Activated T-cell treated with anti-CD3 and anti-CD28 coated beads, Interleukin-2, amount 50 U/mL, for 72 hours (primary cell): ENCODE measurements at regions not wholly inside any gene's neighbourhood (a gene's known extent, or its start where the extent isn't known, plus 50 kb on each side); places are given as distances from the start of the nearest gene placed in this dataset.

Experiments
- ATAC-seq, 2 donors: fragments of 150-1000 bp; cut with Tn5 transposase; replicated peaks in 1 of 2; 2 replicates each; pipeline ENCODE4 v1.10.0; 2021; ENCODE audit warnings: moderate library complexity in 2 of 2, mild to moderate bottlenecking in 1 of 2
- DNase-seq, 2 donors: peaks; one replicate each; pipeline ENCODE4 v3.0.0; 2021 to 2022; ENCODE audit warnings: mixed read lengths in 1 of 2
- H3K27ac Mint-ChIP-seq: one replicate; pipeline ENCODE4 v1.8.0; 2022; ENCODE audit warnings: mild to moderate bottlenecking, moderate library complexity, mixed read lengths
- H3K27me3 Mint-ChIP-seq: one replicate; pipeline ENCODE4 v1.8.0; 2022; ENCODE audit warnings: low read depth, mixed read lengths
- H3K36me3 Mint-ChIP-seq, 2 donors: one replicate each; pipeline ENCODE4 v1.8.0; 2022; ENCODE audit warnings: mixed read lengths in 2 of 2, mild to moderate bottlenecking in 1 of 2; ENCODE audit not compliant: insufficient read depth in 2 of 2
- H3K4me1 Mint-ChIP-seq: one replicate; pipeline ENCODE4 v1.8.0; 2022; ENCODE audit warnings: low read depth, mixed read lengths
- H3K4me3 Mint-ChIP-seq, 2 donors: one replicate each; pipeline ENCODE4 v1.8.0; 2022; ENCODE audit warnings: mild to moderate bottlenecking in 2 of 2, mixed read lengths in 2 of 2, moderate library complexity in 2 of 2
- H3K9me3 Mint-ChIP-seq, 2 donors: one replicate each; pipeline ENCODE4 v1.8.0; 2022; ENCODE audit warnings: mixed read lengths in 2 of 2

DNA sequence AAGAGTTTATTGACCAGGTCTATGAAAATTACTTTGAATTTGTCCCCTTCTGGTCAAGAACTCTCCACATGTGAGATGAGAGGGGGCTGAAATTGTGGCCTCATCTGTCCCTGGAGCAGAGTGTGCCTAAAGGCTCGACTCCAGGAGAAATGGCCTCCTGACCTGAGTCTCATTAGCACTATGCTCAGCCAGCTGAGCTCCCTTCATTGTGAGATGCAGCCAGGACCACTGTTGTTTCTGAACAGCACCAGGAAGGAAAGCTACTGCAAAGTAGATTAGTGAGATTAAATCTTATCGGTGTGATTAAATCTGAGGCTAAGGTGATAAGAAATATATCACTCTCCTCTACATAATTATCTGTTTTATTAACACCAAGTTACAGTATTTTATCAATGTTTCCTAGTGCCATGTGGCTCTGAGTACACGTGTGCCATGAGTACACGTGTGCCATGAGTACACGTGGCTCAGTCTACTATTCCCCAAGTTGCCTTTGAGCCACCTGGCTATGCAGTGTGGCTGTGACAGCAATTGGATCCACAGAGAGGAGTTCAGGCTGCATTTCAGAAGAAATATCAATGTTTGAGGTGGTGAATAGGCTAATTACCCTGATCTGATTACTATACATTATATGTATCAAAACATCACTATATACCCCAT is 126.9 kb downstream of the IPMK start:
- Mint-ChIP-seq H3K27ac (no peak overlapping the region), H3K4me1 (peaks cover 9% of the 10 kb centered on the region), H3K27me3 (peaks cover 20% of the 10 kb centered on the region), H3K9me3 (peaks cover 0 to 3% of the 10 kb centered on the region in 2 donors), H3K36me3 (no peaks in the 10 kb centered on the region), H3K4me3 (no peak overlapping the region)
- no peak for ATAC-seq
- no peak for DNase-seq

DNA sequence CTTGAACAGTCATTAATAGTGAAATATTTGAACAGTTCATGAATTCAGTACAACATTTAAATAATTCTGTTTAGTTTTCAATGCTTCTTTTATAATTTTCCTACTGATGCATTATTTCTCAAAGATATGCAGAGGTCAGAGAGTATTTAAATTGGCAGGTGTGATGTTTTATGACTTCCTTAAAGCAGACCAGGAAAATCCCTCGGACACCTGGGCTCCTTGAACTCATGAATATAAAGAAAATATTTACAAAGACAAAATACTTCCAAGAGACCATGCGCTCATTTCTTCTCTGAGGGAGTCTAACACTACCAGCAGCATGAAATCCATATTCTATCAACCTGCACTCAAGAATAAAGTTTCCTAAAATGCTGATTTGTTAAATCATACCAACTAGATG is 127.6 kb downstream of the IPMK start:
- no peaks in the 10 kb centered on the region for H3K36me3 Mint-ChIP-seq
- H3K4me1 Mint-ChIP-seq: peaks cover 9% of the 10 kb centered on the region
- H3K27ac Mint-ChIP-seq: no peak overlapping the region
- ATAC-seq (no peak), DNase-seq (no peak)
- peaks cover 0 to 3% of the 10 kb centered on the region in 2 donors for H3K9me3 Mint-ChIP-seq
- peaks cover 20% of the 10 kb centered on the region for H3K27me3 Mint-ChIP-seq
- no peak overlapping the region for H3K4me3 Mint-ChIP-seq

- no peaks in the 10 kb centered on the region for H3K36me3 Mint-ChIP-seq
- H3K27me3 Mint-ChIP-seq: peaks cover 20% of the 10 kb centered on the region
- H3K9me3 Mint-ChIP-seq: peaks cover 0 to 3% of the 10 kb centered on the region in 2 donors
- no peak overlapping the region for H3K4me3 Mint-ChIP-seq
- H3K4me1 Mint-ChIP-seq: no peaks in the 10 kb centered on the region
- no peak for DNase-seq
- H3K27ac Mint-ChIP-seq: no peak overlapping the region
- ATAC-seq: no peak
Observed at GRCh38 chr10:58137813-58138212, 129.9 kb downstream of the IPMK start.

DNA sequence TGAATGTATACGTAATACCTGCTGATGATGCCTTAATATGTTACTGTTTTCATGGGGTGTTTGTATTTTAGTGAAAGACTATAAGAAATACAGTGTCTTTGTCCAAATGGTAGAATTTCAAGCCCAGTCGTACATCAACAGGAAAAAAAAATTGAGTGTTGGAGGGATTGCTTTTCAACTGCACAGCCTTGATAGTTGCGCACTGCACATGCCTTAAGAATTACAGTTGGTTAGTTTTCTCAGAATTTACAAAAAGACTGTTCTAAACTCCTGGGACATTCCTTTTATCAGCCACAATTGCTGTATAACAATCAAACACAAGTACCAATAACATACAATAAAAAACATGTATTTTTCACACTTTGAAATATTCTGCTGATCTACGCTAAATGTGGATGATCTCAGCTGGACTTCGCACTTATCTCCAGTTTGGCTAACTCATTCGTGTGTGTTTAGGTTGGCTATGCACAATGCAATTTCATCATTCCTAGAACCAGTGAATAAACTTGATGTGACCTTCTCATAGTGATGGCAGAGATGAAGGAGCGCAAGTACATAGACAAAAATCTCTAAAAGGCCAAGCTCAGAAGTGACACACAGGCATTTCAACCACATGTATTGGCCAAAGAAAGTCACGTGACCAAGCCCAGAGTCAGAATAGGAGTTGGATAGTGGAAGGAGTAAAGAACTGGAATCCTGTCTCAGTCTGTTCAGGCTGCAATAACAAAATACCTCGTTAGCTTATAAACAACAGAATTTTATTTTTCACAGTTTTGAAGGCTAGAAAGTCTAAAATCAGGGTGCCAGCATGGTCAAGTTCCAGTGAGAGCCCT is 152.3 kb downstream of the IPMK start:
- H3K36me3 Mint-ChIP-seq: no peaks in the 10 kb centered on the region
- ATAC-seq (no peak), DNase-seq (no peak)
- H3K9me3 Mint-ChIP-seq: no peaks in the 10 kb centered on the region
- no peak overlapping the region for H3K27ac Mint-ChIP-seq
- H3K4me1 Mint-ChIP-seq: no peaks in the 10 kb centered on the region
- no peak overlapping the region for H3K4me3 Mint-ChIP-seq
- H3K27me3 Mint-ChIP-seq: peaks cover 10% of the 10 kb centered on the region

DNA sequence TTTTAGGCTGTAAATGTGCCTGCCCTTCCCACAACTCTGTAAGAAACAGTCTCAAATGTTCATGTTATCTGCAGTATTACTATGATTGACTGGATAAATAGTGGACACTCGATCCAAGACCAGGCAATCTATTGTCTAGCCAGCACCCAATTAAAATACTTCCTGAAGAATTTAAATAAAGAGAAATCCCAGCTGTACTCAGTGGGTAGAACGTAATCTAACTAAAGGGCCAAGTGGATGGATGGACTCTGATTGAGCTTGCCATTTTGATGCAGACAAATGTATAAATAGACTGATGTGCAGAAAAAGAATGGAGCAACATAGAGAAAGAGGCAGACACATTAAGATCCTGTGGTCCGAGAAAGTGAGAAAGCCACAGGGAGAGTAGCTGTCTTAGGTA is 158.0 kb downstream of the IPMK start:
- DNase-seq: no peak
- H3K9me3 Mint-ChIP-seq: no peaks in the 10 kb centered on the region

DNA sequence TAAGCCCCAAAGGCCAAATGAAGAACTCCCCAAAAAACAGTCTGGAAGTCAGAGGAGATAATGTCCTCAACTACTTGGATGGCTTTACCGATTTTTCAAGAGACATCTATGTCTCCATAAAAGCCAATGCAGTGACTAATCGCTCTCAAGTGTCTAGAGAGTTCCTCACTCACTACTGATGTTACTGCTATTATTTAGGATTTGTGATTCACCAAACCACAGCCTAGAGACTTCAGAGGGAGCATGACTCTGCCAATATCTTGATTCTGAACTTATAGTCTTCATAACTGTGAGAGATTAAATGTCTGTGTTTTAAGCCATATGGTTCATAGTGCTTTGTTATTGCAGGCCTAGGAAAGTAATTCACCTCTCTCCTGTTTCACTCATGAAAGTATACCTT is 160.2 kb downstream of the IPMK start:
- Mint-ChIP-seq H3K9me3 (no peaks in the 10 kb centered on the region), H3K4me1 (no peaks in the 10 kb centered on the region), H3K4me3 (no peak overlapping the region), H3K36me3 (no peaks in the 10 kb centered on the region), H3K27ac (no peak overlapping the region), H3K27me3 (peaks cover 2% of the 10 kb centered on the region)
- ATAC-seq (no peak), DNase-seq (no peak)

More for the DNA sequence above, 158.0 kb downstream of the IPMK start:
- Mint-ChIP-seq H3K4me3 (no peak overlapping the region), H3K27ac (no peak overlapping the region), H3K36me3 (no peaks in the 10 kb centered on the region), H3K4me1 (no peaks in the 10 kb centered on the region), H3K27me3 (peaks cover 5% of the 10 kb centered on the region)
- ATAC-seq: no peak

DNA sequence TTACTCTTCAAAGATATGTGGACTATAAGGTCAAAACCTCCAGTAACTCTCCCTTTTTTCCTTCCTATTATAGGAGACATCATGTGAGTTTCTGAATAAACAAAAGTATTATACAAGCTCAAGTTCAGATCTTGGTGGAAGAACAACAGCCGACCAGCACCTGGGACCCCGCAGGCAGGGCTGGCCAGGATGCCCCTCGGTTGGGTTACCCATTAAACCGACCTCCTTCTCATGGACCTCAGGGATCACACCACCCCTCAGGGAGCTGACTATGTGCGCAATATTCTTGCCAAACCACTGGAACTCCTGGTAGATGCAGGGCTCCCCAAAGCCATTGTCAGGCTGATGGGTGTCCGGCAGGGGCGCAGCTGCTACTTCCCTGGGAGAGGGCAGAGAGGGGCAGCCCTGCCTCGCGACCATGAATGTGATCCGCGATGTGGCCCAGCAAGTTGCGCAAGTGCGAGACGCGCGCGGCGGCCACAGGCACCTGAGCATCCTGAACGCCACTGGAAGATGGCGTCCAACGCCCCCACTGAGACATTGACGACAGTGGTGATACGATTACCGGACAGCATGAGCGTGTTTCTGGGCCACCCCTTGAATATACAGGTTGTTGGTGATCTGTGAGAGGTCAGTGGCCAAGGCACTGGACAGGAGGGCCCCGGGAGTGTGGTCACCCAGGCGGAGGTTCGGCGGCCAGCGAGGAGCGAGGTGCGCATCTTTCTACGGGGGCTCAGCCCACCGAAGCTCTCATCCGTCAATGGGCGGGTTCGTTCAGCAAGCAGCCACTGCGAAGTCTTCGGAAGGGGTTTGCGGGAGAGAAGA is 161.3 kb downstream of the IPMK start:
- ATAC-seq (no peak), DNase-seq (no peak)
- Mint-ChIP-seq H3K27me3 (no peaks in the 10 kb centered on the region), H3K27ac (no peak overlapping the region), H3K4me1 (no peaks in the 10 kb centered on the region), H3K9me3 (no peaks in the 10 kb centered on the region), H3K4me3 (no peak overlapping the region), H3K36me3 (no peaks in the 10 kb centered on the region)

GRCh38 chr10:58104351-58104751 is 163.3 kb downstream of the IPMK start:
- Mint-ChIP-seq H3K36me3 (no peaks in the 10 kb centered on the region), H3K27me3 (no peaks in the 10 kb centered on the region), H3K9me3 (no peaks in the 10 kb centered on the region), H3K4me3 (no peak overlapping the region), H3K4me1 (no peaks in the 10 kb centered on the region), H3K27ac (no peak overlapping the region)
- DNase-seq (no peak), ATAC-seq (no peak)

GRCh38 chr10:58102897-58103296 is 164.8 kb downstream of the IPMK start:
- Mint-ChIP-seq H3K9me3 (no peaks in the 10 kb centered on the region), H3K27me3 (no peaks in the 10 kb centered on the region), H3K36me3 (no peaks in the 10 kb centered on the region), H3K4me3 (no peak overlapping the region), H3K4me1 (no peaks in the 10 kb centered on the region), H3K27ac (no peak overlapping the region)
- DNase-seq: no peak
- no peak for ATAC-seq

DNA sequence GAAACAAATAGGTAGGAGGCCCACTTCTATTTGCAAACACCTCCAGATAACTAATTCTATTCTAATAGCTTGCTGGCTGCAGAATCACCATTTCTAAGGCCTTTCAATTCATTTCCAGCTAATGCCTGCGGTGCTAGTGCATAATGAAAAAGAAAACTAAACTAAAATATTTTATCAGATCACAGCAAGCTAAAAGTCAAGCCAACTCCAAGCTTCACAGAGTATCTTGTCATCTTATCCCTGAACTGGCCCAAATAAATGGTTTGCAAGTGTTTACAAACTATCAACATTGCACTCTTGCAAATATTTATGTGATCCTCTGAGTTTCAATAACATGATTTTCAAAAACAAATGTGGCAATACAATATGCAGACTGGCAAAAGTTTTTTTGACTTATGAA is 166.0 kb downstream of the IPMK start:
- DNase-seq (no peak), ATAC-seq (no peak)
- no peaks in the 10 kb centered on the region for H3K27me3 Mint-ChIP-seq
- H3K4me3 Mint-ChIP-seq: no peak overlapping the region
- H3K36me3 Mint-ChIP-seq: no peaks in the 10 kb centered on the region
- H3K27ac Mint-ChIP-seq: no peak overlapping the region
- H3K4me1 Mint-ChIP-seq: no peaks in the 10 kb centered on the region
- no peaks in the 10 kb centered on the region for H3K9me3 Mint-ChIP-seq

DNA sequence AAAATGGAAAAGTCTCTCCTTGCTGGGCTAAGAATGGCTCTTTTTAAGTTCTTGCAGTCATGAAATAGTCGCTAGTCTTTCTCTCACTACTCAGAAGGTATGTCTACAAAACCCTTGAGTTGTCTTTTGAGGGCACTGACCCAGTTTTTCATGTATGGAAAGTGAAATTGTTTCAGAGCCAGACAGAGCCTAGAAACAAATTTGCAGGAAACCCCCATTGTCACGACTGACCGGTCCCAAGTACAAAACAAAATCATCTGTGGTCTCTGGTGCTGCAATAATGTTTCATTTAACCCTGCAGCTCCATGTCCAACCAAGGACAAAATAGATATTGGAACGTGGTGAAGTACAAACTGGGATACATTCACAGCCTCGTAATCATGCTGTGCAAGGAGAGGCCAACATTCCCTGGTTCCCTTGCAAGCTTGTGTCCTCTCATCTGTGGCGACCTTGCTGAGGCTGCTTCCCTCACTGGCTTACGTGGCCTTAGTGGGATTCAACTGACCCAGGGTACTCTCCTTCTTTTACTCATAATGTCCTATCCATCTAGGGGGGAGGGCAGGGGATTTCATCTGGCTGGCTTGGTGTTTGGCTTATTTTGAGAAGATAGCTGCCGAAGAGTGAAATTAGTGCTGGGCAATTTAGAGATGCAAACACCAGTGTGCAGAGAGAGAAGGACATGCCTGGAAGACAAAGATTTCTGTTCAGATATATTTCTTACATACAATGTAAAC is 172.5 kb downstream of the IPMK start:
- Mint-ChIP-seq H3K4me1 (no peaks in the 10 kb centered on the region), H3K4me3 (no peak overlapping the region), H3K9me3 (no peaks in the 10 kb centered on the region), H3K36me3 (no peaks in the 10 kb centered on the region), H3K27ac (no peak overlapping the region), H3K27me3 (no peaks in the 10 kb centered on the region)
- DNase-seq (no peak), ATAC-seq (no peak)

DNA sequence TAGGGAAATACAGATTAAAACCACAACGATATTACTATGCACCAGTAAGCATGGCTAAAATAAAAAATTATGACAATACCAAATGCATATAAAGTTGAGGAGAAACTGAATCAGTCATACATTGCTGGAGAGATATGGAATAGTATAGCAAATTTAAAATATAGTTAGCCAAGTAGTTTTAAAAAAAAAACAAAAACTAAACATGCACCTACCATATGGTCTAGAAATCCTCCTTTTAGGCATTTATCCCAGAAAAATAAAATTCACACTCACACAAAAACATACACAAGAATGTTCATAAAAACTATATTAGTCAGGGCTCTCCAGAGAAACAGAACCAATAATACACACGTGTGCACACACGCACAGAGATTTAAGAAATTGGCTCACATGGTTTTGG is 175.8 kb downstream of the IPMK start:
- Mint-ChIP-seq H3K4me3 (no peak overlapping the region), H3K36me3 (no peaks in the 10 kb centered on the region)

GRCh38 chr10:58089739-58090138 is 178.0 kb downstream of the IPMK start:
- Mint-ChIP-seq H3K27me3 (no peaks in the 10 kb centered on the region), H3K4me3 (no peak overlapping the region)

More for the DNA sequence above, 175.8 kb downstream of the IPMK start:
- Mint-ChIP-seq H3K4me1 (no peaks in the 10 kb centered on the region), H3K27me3 (no peaks in the 10 kb centered on the region), H3K9me3 (no peaks in the 10 kb centered on the region), H3K27ac (no peak overlapping the region)
- DNase-seq (no peak), ATAC-seq (no peak)

More at GRCh38 chr10:58089739-58090138, 178.0 kb downstream of the IPMK start:
- Mint-ChIP-seq H3K4me1 (no peaks in the 10 kb centered on the region), H3K9me3 (no peaks in the 10 kb centered on the region), H3K36me3 (no peaks in the 10 kb centered on the region), H3K27ac (no peak overlapping the region)
- ATAC-seq: no peak
- no peak for DNase-seq
